GM19025 (cell line): ENCODE measurements at regions not wholly inside any gene's neighbourhood (a gene's known extent, or its start where the extent isn't known, plus 50 kb on each side); places are given as distances from the start of the nearest gene placed in this dataset.
"Not testable (repeated sequence)": the region's sequence is repeated elsewhere in the genome, so short reads cannot be mapped to it uniquely, and the experiment has no call there.

Experiments used
- ATAC-seq: cut with Tn5 transposase; IDR thresholded peaks from one replicate; pipeline ENCODE4 v1.9.1; 2021; ENCODE audit warnings: mild to moderate bottlenecking, low read depth, moderate library complexity; ENCODE audit not compliant: unreplicated experiment

DNA sequence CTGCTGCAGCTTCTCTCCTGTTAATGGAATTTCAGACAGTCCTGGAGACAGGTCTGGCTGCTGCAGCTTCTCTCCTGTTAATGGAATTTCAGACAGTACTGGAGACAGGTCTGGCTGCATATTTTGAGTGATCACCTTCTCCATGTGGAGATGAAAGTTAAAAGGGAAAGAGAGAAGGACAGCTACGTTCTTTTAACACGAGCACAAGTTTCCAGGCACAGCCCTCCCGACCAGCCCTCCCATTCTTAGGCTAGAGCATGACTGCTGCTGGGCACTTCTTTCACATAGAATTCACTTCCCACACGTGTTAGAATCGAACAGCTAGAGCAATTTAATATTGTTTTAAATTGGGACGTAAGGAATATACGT is 133.3 kb upstream of the DMRT1 start:
- no peak for ATAC-seq

DNA sequence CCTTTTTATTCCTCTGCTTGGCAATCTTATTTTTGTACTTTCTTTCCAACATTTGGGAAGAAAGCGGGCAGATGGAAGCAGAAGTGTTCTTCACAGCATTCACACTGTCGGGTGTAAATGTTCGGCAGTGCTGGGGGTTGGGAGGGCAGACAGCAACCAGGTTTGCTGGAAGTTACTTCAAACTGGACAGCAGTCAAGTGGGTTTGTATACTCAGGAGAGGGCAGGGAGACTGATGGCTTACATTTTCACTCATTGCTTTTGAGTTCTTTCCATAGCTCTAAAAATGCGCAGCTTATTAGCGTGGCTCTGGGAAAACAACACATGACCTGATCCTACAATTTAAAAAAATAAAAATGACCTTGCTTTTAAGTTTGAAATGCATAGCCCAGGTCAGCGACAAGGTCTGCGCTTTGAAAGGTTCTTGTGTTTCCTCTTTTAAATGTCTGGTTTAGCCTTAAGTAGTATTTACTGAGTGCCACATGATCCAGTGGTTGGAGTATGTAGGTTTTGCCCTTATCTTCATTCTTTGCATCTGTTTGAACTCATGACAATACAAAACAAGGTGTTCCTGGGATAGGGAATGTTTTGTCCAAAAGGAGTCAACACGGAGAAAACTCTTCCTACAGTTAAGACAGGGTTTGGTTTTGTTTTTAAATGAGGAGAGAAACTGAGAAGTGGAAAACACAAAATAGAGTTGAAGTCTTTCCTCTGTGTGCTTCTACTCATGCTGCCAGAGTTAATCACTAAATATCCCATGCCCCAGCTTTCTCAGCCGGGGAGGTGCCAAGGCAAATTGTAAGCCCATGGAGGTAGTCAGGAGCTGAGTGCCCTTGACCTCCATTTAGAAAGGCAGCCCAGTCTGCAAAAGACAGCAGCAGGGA is 132.7 kb upstream of the DMRT1 start:
- no peak for ATAC-seq

DNA sequence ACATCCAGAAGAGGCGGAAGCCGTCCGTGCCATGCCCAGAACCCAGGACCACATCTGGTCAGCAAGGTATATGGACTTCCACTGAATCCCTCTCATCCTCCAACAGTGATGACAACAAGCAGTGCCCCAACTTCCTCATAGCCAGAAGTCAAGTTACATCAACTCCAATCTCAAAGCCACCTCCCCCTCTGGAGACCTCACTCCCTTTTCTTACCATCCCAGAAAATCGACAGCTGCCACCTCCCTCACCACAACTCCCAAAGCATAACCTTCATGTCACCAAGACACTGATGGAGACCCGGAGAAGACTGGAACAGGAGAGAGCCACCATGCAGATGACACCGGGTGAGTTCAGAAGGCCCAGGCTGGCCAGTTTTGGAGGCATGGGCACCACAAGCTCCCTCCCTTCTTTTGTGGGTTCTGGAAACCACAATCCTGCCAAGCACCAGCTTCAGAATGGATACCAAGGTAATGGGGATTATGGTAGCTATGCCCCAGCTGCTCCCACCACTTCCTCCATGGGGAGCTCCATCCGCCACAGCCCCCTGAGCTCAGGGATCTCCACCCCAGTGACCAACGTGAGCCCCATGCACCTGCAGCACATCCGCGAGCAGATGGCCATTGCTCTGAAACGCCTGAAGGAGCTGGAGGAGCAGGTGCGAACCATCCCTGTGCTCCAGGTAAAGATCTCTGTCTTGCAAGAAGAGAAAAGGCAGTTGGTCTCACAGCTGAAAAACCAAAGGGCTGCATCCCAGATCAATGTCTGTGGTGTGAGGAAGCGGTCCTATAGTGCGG is 130.3 kb upstream of the DMRT1 start:
- no peak for ATAC-seq

DNA sequence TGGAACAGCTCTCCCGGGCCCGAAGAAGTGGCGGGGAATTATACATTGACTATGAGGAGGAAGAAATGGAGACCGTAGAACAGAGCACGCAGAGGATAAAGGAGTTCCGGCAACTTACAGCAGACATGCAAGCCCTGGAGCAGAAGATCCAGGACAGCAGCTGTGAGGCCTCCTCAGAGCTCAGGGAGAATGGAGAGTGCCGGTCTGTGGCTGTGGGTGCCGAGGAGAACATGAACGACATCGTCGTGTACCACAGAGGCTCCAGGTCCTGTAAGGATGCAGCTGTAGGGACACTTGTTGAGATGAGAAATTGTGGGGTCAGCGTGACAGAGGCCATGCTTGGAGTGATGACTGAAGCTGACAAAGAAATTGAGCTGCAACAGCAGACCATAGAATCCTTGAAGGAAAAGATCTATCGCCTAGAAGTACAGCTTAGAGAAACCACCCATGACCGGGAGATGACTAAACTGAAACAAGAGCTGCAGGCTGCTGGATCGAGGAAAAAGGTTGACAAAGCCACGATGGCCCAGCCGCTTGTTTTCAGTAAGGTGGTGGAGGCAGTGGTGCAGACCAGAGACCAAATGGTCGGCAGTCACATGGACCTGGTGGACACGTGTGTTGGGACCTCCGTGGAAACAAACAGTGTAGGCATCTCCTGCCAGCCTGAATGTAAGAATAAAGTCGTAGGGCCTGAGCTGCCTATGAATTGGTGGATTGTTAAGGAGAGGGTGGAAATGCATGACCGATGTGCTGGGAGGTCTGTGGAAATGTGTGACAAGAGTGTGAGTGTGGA is 129.5 kb upstream of the DMRT1 start:
- ATAC-seq = no peak

DNA sequence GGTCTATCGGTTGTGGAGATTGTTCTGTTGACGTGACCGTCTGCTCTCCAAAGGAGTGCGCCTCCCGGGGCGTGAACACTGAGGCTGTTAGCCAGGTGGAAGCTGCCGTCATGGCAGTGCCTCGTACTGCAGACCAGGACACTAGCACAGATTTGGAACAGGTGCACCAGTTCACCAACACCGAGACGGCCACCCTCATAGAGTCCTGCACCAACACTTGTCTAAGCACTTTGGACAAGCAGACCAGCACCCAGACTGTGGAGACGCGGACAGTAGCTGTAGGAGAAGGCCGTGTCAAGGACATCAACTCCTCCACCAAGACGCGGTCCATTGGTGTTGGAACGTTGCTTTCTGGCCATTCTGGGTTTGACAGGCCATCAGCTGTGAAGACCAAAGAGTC is 128.9 kb upstream of the DMRT1 start:
- no peak for ATAC-seq

DNA sequence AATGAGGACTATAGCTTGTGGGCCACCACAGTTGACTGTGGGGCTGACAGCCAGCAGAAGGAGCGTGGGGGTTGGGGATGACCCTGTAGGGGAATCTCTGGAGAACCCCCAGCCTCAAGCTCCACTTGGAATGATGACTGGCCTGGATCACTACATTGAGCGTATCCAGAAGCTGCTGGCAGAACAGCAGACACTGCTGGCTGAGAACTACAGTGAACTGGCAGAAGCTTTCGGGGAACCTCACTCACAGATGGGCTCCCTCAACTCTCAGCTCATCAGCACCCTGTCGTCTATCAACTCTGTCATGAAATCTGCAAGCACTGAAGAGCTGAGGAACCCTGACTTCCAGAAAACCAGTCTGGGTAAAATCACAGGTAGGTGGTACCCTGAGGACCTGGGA is 128.4 kb upstream of the DMRT1 start:
- ATAC-seq = no peak

DNA sequence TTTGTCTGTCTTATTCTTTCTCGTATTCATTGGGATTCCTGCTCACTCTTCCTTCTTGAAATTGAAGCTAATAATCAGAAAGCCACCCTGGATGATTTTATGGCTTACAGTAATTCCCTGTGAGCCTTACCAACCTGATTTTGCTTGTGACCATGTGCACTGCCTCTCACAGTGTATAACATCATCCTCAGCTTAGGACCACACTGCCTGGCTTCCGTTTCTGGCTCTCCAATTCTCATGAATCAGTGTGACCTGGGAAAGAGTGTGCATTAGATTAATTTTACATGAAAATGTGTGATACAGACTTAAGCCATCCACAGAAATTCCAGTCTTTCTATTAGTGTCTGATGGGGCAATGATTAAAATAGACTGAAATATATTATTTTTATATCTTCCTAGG is 126.8 kb upstream of the DMRT1 start:
- no peak for ATAC-seq

DNA sequence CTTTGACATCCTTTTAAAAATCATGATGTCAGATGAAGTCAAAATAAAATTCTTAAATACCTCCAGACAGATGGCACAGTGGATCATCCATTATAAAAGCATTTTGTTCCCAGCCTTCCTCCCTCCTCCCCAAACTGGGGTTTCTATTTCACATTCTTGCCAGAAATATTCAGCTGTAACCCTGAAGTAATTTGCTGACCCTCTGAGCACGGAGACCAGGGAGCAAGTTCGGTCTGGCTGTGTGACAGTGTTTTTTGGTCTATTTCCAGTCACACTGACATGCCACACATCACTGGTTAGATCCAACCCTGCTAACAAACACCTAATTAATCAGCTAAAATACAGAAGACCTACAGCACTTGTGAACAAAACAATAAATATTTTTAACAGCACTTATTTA is 126.2 kb upstream of the DMRT1 start:
- ATAC-seq = no peak

DNA sequence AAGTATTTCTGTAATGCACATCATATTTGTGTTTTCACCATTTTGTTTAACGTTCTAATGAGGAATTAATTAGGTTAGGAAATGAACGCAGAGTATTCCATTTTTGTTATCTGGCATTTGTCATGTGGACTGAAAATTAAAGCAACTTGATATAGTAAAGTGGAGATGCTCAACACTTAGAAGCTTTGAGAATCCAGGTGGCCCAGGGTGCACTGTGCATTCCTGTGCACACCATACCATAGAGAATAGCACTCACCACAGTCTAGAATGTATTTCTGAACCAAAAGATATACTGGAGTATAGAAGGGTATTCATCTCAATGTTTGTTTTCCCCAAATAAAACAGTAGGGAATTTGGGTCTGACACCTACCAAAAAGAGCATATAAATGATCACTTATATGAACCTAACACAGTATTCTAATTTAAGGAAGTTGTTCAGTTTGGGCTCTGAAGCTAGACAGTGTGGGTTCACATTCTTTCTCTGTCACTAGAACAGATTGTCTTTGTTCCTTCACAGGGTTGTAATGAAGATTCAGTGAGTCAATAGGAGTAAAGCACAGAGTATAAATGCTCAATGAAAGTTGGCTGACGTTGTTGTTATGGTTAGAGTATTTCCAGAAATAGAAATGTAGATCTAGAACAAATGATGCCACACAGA is 125.6 kb upstream of the DMRT1 start:
- ATAC-seq = no peak

DNA sequence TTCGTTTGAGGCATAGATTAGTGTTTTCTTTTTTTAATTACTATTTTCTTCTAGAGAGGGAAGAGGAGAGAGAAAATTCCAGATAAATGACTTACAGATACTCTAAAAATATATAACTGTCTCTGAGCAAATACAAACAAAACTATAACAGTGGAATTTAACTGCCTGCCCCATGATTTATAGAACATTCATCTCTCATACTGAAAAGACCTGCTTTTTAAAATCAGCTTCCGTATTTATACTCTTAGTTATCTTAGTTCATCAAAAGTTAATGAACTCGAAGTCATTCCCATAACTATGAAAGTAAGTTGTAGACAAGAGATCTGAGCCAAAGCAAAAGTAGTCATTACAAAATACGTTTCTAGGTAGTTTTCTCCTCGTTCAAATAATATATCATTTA is 123.8 kb upstream of the DMRT1 start:
- ATAC-seq = no peak

DNA sequence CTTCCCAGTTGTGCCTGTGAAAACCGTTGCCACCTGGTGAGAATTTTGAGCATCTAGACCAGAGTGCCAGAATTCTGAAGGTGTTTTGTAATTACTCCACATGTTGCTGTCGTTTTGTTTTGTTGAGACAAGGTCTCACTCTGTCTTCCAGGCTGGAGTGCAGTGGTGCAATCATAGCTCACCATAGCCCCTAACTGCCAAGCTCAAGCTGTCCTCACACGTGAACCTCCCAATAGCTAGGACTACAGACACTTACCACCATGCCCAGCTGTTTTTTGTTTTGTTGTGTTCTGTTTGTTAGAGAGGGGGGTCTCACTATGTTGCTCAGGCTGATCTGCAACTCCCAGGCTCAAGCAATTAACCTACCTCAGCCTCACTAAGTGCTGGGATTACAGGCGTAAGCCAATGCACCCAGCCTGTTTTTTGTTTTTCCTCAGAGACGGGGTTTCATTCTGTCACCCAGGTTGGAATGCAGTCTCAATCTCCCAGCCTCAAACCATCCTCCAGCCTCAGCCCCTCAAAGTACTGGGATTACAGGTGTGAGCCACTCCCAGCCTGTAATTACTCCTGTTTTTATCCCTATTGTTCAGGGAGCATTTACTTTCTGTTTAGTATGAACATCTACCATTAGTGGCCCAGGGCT is 121.1 kb upstream of the DMRT1 start:
- ATAC-seq = no peak

DNA sequence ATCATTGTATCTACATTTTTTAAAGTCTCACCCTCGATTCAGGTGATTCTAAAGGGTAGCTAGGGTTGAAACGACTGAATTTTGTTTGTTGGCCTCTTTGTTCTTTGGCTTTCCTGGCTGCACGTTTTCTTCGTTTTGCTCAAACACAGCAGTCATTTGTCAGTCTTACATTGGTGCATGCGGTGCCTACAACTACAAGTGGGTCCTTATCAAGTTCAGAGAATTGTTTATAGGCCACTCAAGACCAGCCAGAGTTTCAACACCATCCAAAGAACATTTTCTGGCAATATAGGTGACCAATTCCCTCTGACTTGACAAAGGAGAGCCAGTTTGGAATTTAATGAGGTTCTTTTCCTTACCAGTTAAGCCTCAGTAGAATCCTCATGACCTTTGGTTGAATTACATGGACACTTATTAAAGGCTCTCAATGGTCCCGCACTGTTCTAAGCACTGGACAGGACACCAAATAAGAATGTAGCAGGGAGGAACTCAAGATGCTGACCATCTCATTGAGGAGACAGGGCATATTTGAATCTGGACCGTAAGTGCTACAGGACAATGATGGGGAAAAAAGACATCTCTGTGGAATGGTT is 119.0 kb upstream of the DMRT1 start:
- no peak for ATAC-seq

DNA sequence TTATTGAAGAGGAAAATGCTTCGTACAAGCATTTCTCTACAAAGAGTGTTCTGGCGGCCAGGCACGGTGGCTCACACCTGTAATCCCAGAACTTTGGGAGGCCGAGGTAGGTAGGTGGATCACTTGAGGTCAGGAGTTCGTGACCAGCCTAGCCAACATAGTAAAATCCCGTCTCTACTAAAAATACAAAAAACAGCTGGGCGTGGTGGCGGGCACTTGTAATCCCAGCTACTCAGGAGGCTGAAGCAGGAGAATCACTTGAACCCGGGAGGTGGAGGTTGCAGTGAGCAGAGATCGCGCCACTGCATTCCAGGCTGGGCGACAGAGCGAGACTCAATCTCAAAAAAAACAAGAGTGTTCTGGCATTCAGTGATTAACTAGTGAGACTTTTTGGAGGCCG is 117.0 kb upstream of the DMRT1 start:
- ATAC-seq = not testable (repeated sequence)

DNA sequence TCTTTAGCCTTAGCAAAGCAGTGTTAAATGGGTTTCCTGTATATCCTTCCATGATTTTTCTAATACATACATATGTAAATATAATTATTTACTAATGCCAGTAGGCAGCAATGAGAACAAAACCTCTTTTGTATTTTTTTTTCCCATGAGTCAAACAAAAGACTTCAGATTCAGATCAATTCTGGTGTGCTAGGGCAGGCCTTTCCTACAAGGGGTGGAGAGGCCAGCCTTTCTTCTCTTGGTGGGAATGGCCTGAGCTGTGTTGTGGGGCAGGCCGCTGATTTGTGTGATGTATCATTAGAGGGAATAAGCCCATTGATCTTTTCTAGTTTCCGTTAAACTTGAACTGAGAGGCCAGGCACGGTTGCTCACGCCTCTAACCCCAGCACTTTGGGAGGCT is 115.5 kb upstream of the DMRT1 start:
- no peak for ATAC-seq

DNA sequence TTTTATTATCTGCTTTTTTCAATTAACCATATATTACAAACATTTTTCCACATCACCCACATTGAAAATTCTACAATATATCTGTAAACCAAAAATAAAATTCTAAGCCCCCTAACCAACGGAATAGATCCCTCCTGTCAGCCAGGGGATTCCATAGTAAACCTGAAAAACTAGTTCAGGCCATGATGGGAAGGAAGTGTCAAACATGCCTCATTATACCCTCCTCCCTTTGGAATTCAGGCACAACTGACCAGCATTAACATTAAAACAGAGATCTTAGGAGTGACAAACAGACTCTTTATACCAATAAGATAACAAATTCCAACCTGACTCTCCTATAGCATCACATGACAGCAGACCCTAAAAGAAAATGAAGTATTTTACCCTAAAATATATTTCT is 113.7 kb upstream of the DMRT1 start:
- no peak for ATAC-seq

DNA sequence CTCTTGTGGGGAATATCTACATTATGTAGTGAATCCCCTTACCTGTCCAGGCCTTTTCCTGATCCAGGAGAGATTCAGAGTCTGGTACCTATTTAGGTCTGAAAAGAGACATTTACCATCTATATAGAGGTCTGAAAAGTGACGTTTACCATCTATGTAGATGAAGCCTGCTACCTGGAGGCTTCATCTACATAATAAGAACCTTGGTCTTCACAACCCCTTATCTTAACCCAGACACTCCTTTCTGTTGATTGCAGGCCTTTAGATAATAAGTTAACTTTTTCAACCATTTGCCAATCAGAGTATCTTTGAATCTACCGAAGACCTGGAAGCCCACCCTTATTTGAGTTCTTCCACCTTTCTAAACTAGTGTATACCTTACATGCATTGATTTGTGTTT is 113.0 kb upstream of the DMRT1 start:
- no peak for ATAC-seq

DNA sequence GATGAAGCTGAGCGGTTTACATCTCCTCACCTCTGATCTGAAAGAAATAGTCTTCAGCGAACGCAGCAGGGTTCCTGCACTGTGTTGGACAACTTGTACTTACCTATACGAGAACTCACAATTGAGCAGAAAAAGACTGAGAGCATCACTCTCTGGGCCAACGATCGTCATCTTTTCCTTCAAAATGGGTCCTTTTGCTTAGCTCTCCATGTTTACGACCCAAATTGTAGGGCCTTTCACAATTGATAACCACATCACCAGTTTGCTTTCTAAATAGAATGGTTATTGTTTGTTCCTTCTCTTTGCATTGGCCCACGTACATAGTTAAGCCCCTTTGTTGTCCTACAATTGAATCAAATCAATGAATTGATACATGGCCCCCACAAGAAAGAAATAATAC is 110.0 kb upstream of the DMRT1 start:
- ATAC-seq = no peak

DNA sequence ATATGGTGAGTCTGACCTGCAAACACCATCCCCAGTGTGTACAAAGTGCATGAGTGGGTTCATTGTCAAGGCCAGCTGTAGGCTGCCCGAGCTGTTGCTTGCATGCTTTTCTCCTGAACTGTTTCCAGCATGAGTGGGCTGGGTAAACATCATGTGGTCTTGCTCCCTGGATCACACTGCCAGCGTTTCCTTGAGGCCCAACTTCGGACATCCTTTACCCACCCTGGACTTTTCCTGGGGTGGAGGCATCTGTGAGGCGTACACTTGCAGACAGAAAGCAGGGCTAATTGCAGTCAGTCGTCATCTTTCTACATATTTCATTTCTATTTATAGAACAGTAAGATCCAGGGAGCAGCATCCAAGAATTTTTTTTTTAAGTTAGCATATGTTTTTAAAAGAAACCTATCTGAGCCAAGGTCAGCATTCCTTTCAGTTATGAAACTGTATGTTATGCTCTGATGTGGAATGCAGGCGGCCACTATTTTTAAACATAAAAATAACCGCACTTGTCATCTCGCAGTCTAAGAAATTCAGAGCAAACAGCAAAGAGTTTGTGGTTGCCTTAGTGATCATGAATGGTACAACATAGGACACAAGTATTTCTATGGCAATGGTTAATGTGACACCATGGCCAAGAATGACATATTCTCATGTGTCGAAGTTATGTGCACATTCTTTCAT is 106.5 kb upstream of the DMRT1 start:
- ATAC-seq = no peak

DNA sequence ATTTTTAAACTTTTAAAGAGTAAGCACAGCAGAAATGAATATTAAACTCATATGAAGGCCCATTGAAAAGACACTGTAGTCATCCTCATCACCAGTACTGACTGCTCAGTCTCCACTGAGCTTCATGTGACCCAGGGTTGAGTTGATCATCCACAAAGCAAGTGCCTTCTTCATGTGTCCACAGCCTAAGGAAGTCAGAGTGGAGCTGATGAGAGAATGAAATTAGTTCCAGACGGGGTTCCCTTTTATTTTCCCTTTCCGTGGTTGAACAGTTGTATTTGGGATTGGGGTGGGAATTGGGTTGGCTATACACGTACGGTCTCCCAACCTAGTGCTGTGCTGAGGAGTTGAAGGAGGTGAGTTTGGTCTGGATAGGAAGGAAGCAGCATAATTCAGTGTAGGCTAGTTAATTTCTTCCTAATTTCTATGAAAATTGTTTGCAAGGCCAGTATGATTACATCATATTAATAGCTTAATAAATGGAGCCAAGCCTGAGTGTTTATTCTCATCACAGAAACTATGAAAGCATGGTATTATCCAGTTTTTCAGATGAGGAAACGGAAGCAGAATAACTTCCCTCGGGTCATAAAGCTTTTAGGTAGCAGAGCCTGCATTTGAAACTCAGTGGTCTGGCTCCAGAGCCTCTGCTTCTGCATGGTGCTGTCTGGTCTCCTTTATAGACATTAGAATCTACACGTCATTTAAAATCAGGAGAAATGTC is 103.9 kb upstream of the DMRT1 start:
- no peak for ATAC-seq
